ENCODE measurements at regions not wholly inside any gene's neighbourhood (a gene's known extent, or its start where the extent isn't known, plus 50 kb on each side); places are given as distances from the start of the nearest gene placed in this dataset.

- no TSS peak for BruUV-seq (replicated peaks)
- WGBS (ENCODE audit: low lambda C conversion rate): 7% methylated on average over 1 of the region's 1 CpG
- in situ Hi-C loops (cut with HindIII; ENCODE audit: extremely low pct_ligation_motif_present, low pct_unique_long_range_greater_than_20kb): no loop called here
- no peak for TF ChIP-seq ZNF160 (CRISPR knock-in tag; IDR thresholded peaks at IDR 0.05)
- TF ChIP-seq ZNF18 (CRISPR knock-in tag; IDR thresholded peaks at IDR 0.05; ENCODE audit: insufficient replicate concordance): no peak
- TF ChIP-seq MLLT10 (CRISPR knock-in tag; IDR thresholded peaks at IDR 0.05): no peak
- no peak for TF ChIP-seq KLF9 (CRISPR knock-in tag; IDR thresholded peaks at IDR 0.05; ENCODE audit: low read depth)
- TF ChIP-seq NONO (IDR thresholded peaks at IDR 0.05): no peak
- TF ChIP-seq NONO (CRISPR knock-in tag; conservative IDR thresholded peaks at IDR 0.05): no peak
- no peak for TF ChIP-seq ZNF251 (CRISPR knock-in tag; IDR thresholded peaks at IDR 0.05)
- TF ChIP-seq KIAA2018 (CRISPR knock-in tag; IDR thresholded peaks at IDR 0.05; ENCODE audit: borderline replicate concordance): no peak
- TF ChIP-seq ZSCAN25 (CRISPR knock-in tag; IDR thresholded peaks at IDR 0.05): no peak
- no peak for TF ChIP-seq CCAR2 (optimal IDR thresholded peaks at IDR 0.05; ENCODE audit: low read depth, low read length)
- no peak for TF ChIP-seq PBX2 (CRISPR knock-in tag; IDR thresholded peaks at IDR 0.05)
- no peak for TF ChIP-seq MTF1 (CRISPR knock-in tag; IDR thresholded peaks at IDR 0.05)
- TF ChIP-seq, protein P1, sequence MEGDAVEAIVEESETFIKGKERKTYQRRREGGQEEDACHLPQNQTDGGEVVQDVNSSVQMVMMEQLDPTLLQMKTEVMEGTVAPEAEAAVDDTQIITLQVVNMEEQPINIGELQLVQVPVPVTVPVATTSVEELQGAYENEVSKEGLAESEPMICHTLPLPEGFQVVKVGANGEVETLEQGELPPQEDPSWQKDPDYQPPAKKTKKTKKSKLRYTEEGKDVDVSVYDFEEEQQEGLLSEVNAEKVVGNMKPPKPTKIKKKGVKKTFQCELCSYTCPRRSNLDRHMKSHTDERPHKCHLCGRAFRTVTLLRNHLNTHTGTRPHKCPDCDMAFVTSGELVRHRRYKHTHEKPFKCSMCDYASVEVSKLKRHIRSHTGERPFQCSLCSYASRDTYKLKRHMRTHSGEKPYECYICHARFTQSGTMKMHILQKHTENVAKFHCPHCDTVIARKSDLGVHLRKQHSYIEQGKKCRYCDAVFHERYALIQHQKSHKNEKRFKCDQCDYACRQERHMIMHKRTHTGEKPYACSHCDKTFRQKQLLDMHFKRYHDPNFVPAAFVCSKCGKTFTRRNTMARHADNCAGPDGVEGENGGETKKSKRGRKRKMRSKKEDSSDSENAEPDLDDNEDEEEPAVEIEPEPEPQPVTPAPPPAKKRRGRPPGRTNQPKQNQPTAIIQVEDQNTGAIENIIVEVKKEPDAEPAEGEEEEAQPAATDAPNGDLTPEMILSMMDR (CRISPR knock-in tag; IDR thresholded peaks at IDR 0.05): no peak
- TF ChIP-seq FOXJ3 (CRISPR knock-in tag; IDR thresholded peaks at IDR 0.05; ENCODE audit: borderline replicate concordance): no peak
Measured at GRCh38 chr7:109402107-109402506, 832.4 kb downstream of the DNAJB9 start.

More at GRCh38 chr7:109402107-109402506, 832.4 kb downstream of the DNAJB9 start:
- Histone ChIP-seq H3K9me3 (ENCODE audit: low read length) (0 out of 2 replicates have a peak, but pooled peaks cover under 1% of the 10 kb centered on the region), H3K27me3 (ENCODE audit: control insufficient read depth in 1 of 2, insufficient read depth in 2 of 2, low read length in 2 of 2) (no peaks in the 10 kb centered on the region), H3K4me3 (replicated peaks in 1 of 3; ENCODE audit: insufficient read depth in 1 of 3, low read depth in 2 of 3, low read length in 3 of 3) (no peak overlapping the region), H3K27ac (ENCODE audit: extremely low read length, insufficient read depth, low read length) (no peak overlapping the region), H3K9ac (ENCODE audit: insufficient read depth, low read depth, low read length) (no peak overlapping the region), H3K36me3 (replicated peaks in 1 of 2; ENCODE audit: control insufficient read depth in 1 of 2, insufficient read depth in 2 of 2, low read length in 2 of 2) (no peaks in the 10 kb centered on the region), H3K4me1 (ENCODE audit: insufficient read depth, low read length) (no peaks in the 10 kb centered on the region), H2AFZ (ENCODE audit: low read length) (no peak overlapping the region), H3K79me2 (ENCODE audit: insufficient read depth, low read length) (no peaks in the 10 kb centered on the region), H3K4me2 (ENCODE audit: low read depth, low read length) (no peak overlapping the region), H4K20me1 (ENCODE audit: insufficient read depth, low read length) (no peaks in the 10 kb centered on the region)
- DNase-seq (ENCODE audit: low spot score) (no peak), ATAC-seq (no peak), FAIRE-seq (no peak)
- ChIA-PET CTCF (ENCODE audit: low intra/inter-chr PET ratio, low total read pairs) (no interaction called here), POLR2A (no interaction called here)
- intact Hi-C loops (cut with micrococcal nuclease; ENCODE audit: unreplicated experiment): no loop called here
